Renal cortical epithelial cell (primary cell): ENCODE measurements at regions not wholly inside any gene's neighbourhood (a gene's known extent, or its start where the extent isn't known, plus 50 kb on each side); places are given as distances from the start of the nearest gene placed in this dataset.

Experiments
- DNase-seq: peaks from one replicate; pipeline ENCODE4 v3.0.0-alpha.2; 2011; ENCODE audit warnings: low read depth

- no peak for DNase-seq
Measured at GRCh38 chr7:49376817-49377375, 396.5 kb upstream of the VWC2 start.

GRCh38 chr7:49386792-49387191 lies 386.6 kb upstream of the VWC2 start:
- DNase-seq = no peak

GRCh38 chr7:49389871-49390479 lies 383.5 kb upstream of the VWC2 start:
- peak; percentile 21 for DNase-seq

GRCh38 chr7:49396229-49396628 lies 377.2 kb upstream of the VWC2 start:
- DNase-seq = peak; percentile 68

- no peak for DNase-seq
Measured at GRCh38 chr7:49397750-49398149, 375.7 kb upstream of the VWC2 start.

- peak; percentile 77 for DNase-seq
Measured at GRCh38 chr7:49398236-49398635, 375.2 kb upstream of the VWC2 start.

- DNase-seq = peak; percentile 90
Measured at GRCh38 chr7:49398746-49399145, 374.7 kb upstream of the VWC2 start.

- DNase-seq = peak; percentile 56
Measured at GRCh38 chr7:49400891-49401550, 372.4 kb upstream of the VWC2 start.

GRCh38 chr7:49403844-49404243 lies 369.6 kb upstream of the VWC2 start:
- peak; percentile 13 for DNase-seq

GRCh38 chr7:49407205-49407604 lies 366.2 kb upstream of the VWC2 start:
- no peak for DNase-seq

- DNase-seq = no peak
Measured at GRCh38 chr7:49417034-49417433, 356.4 kb upstream of the VWC2 start.

GRCh38 chr7:49418963-49419362 lies 354.5 kb upstream of the VWC2 start:
- DNase-seq = no peak

- no peak for DNase-seq
Measured at GRCh38 chr7:49422564-49422963, 350.9 kb upstream of the VWC2 start.

- DNase-seq = peak; percentile 4
Measured at GRCh38 chr7:49424109-49424508, 349.3 kb upstream of the VWC2 start.

GRCh38 chr7:49425277-49425818 lies 348.1 kb upstream of the VWC2 start:
- peak; percentile 26 for DNase-seq

- DNase-seq = no peak
Measured at GRCh38 chr7:49432254-49432653, 341.2 kb upstream of the VWC2 start.

GRCh38 chr7:49433794-49434193 lies 339.6 kb upstream of the VWC2 start:
- DNase-seq = peak; percentile 4

- no peak for DNase-seq
Measured at GRCh38 chr7:49434846-49435245, 338.6 kb upstream of the VWC2 start.

- no peak for DNase-seq
Measured at GRCh38 chr7:49438281-49438680, 335.2 kb upstream of the VWC2 start.

- DNase-seq = no peak
Measured at GRCh38 chr7:49443515-49443914, 329.9 kb upstream of the VWC2 start.

GRCh38 chr7:49453486-49453885 lies 320.0 kb upstream of the VWC2 start:
- no peak for DNase-seq

- no peak for DNase-seq
Measured at GRCh38 chr7:49479441-49479840, 294.0 kb upstream of the VWC2 start.

- DNase-seq = no peak
Measured at GRCh38 chr7:49479936-49480544, 293.4 kb upstream of the VWC2 start.
